Heart right ventricle (tissue), 16 donors: ENCODE measurements at regions not wholly inside any gene's neighbourhood (a gene's known extent, or its start where the extent isn't known, plus 50 kb on each side); places are given as distances from the start of the nearest gene placed in this dataset.

Source experiments
- ATAC-seq, 8 donors: fragments of 200-7000 bp; cut with Tn5 transposase; one replicate each; pipeline ENCODE4 v1.9.1; 2020; ENCODE audit warnings: mild to moderate bottlenecking in 8 of 8, moderate library complexity in 8 of 8, moderate number of reproducible peaks in 1 of 8
- DNase-seq, 2 donors: peaks; one replicate each; pipeline ENCODE4 v3.0.0-alpha.2; 2020
- H3K27ac ChIP-seq, 10 donors: fragments of 200-600 bp; sonication (generic) in 2 of 10; one replicate each; pipeline versions ENCODE4 v1.5.0 to v1.8.0; 2020 to 2022; ENCODE audit warnings: mild to moderate bottlenecking in 3 of 10
- H3K27me3 ChIP-seq, 7 donors: fragments of 200-600 bp; one replicate each; pipeline ENCODE4 v1.8.0; 2021 to 2022; ENCODE audit warnings: mild to moderate bottlenecking in 2 of 7
- H3K36me3 ChIP-seq, 9 donors: fragments of 200-600 bp; sonication (generic) in 1 of 9; one replicate each; pipeline versions ENCODE4 v1.5.0 to v1.8.0; 2020 to 2022; ENCODE audit warnings: mild to moderate bottlenecking in 2 of 9
- H3K4me1 ChIP-seq, 9 donors: fragments of 200-600 bp; sonication (generic) in 1 of 9; one replicate each; pipeline versions ENCODE4 v1.5.0 to v1.8.0; 2020 to 2022; ENCODE audit warnings: mild to moderate bottlenecking in 4 of 9
- H3K4me3 ChIP-seq, 10 donors: fragments of 200-600 bp; sonication (generic) in 2 of 10; one replicate each; pipeline versions ENCODE4 v1.5.0 to v1.8.0; 2020 to 2022; ENCODE audit warnings: mild to moderate bottlenecking in 7 of 10, moderate library complexity in 2 of 10
- H3K9me3 ChIP-seq, 11 donors: fragments of 200-600 bp in 10 of 11; sonication (generic) in 2 of 11; one replicate each; pipeline versions ENCODE4 v1.5.0 to v1.8.0; 2013 to 2022; ENCODE audit warnings: mild to moderate bottlenecking in 2 of 11, control low read depth in 1 of 11, moderate library complexity in 1 of 11
- CTCF ChIP-seq, 9 donors: fragments of 200-600 bp; sonication (generic) in 2 of 9; IDR thresholded peaks; one replicate each; pipeline versions ENCODE4 v1.5.0 to v1.8.0; 2021 to 2022; ENCODE audit warnings: antibody characterized with exemption in 9 of 9, mild to moderate bottlenecking in 5 of 9, moderate library complexity in 1 of 9
- WGBS, 2 donors: extraction: QIAGEN DNeasy Blood & Tissue Kit; methylation state at CpG; one replicate each; pipeline ENCODE4 v1.1.7; 2013; ENCODE audit warnings: inconsistent platforms in 1 of 2; 5-methylcytosine and 5-hydroxymethylcytosine counted together
- intact Hi-C, 10 donors: fragments of 100-400 bp; cut with DNase I; formaldehyde crosslinking; loops; one replicate each; pipeline versions ENCODE4 v1.11.1 to v1.14.2; 2022
- donor health status: Arrhythmogenic right ventricular cardiomyopathy.
- donor health status: ischemic (EF 13 %, LVEDD 7.1; RV severe dilation, severe dysfunction).
- donor health status: healthy with polysubstance abuse.
- donor health status: DM: no; HTN: yes; CAD: no.
- donor health status: DM: no; HTN: no; CAD: no.
- donor health status: ischemic (EF 25% LVEDD 6.9; RV normal size, moderate dysfunction).
- donor health status: ischemic (EF 25% LVEDD 5.7; RV mildly dilated, moderate dysfunction).
- donor health status: healthy.
- donor health status: DM: yes; HTN: yes; CAD: no.
- donor health status: Ischemic cardiomyopathy.
- donor health status: ischemic (EF 35%, LVEDD 5.7; RV mildly dilated, moderate dysfunction).
- donor health status: nonischemic (EF 11% LVEDD 7.7; RV severe dilation, severe dysfunction).
- donor health status: DM: yes; HTN: yes; CAD: no.
- donor health status: PGD.
- donor health status: ischemic (EF 29% LVEDD 5.4; RV normal size, mild dysfunction).
- donor health status: nonischemic (EF 23%, LVEDD 6.1; RV moderate dilation, normal function).

DNA sequence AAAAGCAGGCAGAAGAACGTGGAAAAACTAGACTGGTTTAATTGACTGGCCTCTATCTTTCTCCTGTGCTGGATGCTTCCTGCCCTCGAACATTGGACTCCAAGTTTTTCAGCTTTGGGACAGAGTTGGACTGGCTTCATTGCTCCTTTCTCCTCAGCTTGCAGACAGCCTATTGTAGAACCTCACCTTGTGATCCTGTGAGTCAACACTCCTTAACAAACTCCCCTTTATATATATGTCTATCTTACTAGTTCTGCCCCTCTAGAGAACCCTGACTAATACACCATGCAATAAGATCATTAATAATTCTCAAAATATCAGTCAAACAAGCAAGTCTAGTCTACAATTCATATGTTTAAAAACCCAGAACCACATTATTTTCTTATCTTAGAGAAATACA lies 662.4 kb downstream of the TBC1D4 start:
- peaks cover 0 to 5% (median 0%) of the 10 kb centered on the region in 11 donors for H3K9me3 ChIP-seq
- DNase-seq (no peak), ATAC-seq (no peak)
- H3K27ac ChIP-seq, result no peak overlapping the region
- H3K4me3 ChIP-seq, result no peak overlapping the region
- no peak for TF ChIP-seq CTCF (IDR thresholded peaks at IDR 0.05)
- intact Hi-C loops, result no loop called here
- no peaks in the 10 kb centered on the region for H3K27me3 ChIP-seq
- H3K36me3 ChIP-seq, result no peaks in the 10 kb centered on the region
- 83 to 87% methylated on average over 2 of the region's 2 CpGs for WGBS, 2 donors
- H3K4me1 ChIP-seq, result no peaks in the 10 kb centered on the region

DNA sequence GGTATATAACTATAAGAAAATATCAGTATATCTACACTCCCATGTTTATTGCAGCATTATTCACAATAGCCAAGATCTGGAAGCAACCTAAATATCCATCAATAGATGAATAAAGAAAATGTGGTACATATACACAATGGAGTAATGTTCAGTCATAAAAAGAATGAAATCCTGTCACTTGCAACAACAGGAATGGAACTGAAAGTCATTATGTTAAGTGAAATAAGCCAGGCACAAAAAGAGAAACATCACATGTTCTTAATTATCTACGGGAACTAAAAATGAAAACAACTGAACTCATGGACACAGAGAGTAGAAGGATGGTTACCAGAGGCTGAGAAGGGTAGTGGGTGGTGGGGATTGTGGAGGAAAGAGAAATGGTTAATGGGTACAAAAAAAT lies 665.2 kb downstream of the TBC1D4 start:
- Histone ChIP-seq H3K27me3 (no peaks in the 10 kb centered on the region), H3K36me3 (no peaks in the 10 kb centered on the region), H3K4me3 (no peak overlapping the region), H3K9me3 (peaks cover 0 to 29% (median 11%) of the 10 kb centered on the region in 11 donors), H3K4me1 (no peaks in the 10 kb centered on the region), H3K27ac (no peak overlapping the region)
- 74 to 84% methylated on average over 1 of the region's 1 CpG for whole genome bisulfite sequencing, 2 donors
- DNase-seq (no peak), ATAC-seq (no peak)
- intact Hi-C loops, result no loop called here
- TF ChIP-seq CTCF (IDR thresholded peaks at IDR 0.05), result no peak

DNA sequence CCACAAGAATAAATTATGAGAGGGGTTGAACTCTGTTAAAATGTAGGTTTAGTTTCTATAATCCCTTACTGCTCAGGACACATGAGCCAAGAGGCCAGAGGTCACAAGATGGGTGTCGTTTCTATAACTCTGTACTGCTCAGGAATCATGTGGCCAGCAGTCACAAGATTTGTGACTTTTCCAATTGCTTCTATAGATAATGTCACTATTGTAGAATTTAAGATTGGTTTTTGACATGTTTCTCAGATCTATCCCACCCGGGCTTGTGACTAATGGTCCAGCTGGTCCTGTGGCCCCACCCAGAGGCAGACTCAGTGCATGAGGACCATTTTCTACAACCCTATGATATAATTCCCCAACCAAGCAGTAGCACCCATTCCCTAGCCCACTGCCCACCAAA lies 662.0 kb upstream of the KLF12 start:
- 82 to 95% methylated on average over 2 of the region's 2 CpGs for WGBS, 2 donors
- Histone ChIP-seq H3K27me3 (no peaks in the 10 kb centered on the region), H3K36me3 (no peaks in the 10 kb centered on the region), H3K27ac (no peak overlapping the region), H3K4me1 (no peaks in the 10 kb centered on the region), H3K4me3 (no peak overlapping the region), H3K9me3 (peaks cover 0 to 22% (median 5%) of the 10 kb centered on the region in 11 donors)
- intact Hi-C loops, result no loop called here
- ATAC-seq, result no peak
- no peak for DNase-seq
- TF ChIP-seq CTCF (IDR thresholded peaks at IDR 0.05), result no peak

DNA sequence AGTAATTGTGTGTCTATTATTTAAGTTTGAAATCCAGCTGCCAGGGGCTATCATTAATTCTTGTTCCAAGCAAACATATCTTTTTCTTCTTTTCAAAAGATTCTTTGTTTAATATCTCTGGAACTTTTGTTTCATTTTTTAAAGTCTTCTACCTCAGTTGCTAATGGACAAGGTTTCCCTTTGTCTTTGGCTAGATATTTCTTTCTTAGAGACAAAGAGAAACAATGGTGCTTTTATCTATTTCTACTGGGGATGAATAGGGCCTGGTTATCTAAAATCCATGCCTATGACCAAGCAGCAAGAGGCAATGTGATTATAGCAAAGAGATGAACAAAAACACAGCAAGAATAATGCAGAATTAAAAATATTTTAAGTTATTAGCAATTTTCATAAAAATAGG lies 661.3 kb upstream of the KLF12 start:
- Histone ChIP-seq H3K4me1 (no peaks in the 10 kb centered on the region), H3K36me3 (no peaks in the 10 kb centered on the region), H3K27me3 (no peaks in the 10 kb centered on the region), H3K9me3 (peaks cover 0 to 28% (median 5%) of the 10 kb centered on the region in 11 donors), H3K27ac (no peak overlapping the region), H3K4me3 (no peak overlapping the region)
- no peak for TF ChIP-seq CTCF (IDR thresholded peaks at IDR 0.05)
- intact Hi-C loops, result no loop called here
- ATAC-seq, result no peak
- DNase-seq, result no peak

DNA sequence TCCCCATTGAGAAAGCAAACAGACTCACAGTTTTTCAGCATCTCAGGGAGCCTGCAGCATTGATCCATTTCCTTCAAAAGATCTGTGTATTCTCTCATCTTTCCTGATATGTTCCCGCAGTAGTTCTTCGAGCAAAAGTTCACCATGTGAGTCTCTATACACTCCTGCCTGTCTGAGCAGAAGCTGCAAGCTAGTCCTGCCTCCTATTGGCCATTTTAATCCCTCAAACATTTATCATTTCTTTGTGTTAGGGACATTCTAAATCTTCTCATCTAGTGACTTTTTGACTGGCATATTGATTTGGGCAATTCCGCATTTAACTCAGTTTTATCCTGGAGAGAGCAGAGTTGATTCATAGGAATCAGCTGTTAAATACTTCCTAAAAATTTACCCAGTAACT lies 660.4 kb upstream of the KLF12 start:
- H3K27me3 ChIP-seq, result no peaks in the 10 kb centered on the region
- H3K4me1 ChIP-seq, result no peaks in the 10 kb centered on the region
- H3K4me3 ChIP-seq, result no peak overlapping the region
- TF ChIP-seq CTCF (IDR thresholded peaks at IDR 0.05), result peak in 2 of 9 donors; percentile 14 to 16
- H3K9me3 ChIP-seq, result peaks cover 0 to 32% (median 5%) of the 10 kb centered on the region in 11 donors
- intact Hi-C loops, result no loop called here
- ATAC-seq, result no peak
- DNase-seq, result no peak
- WGBS, 2 donors, result 91 to 93% methylated on average over 3 of the region's 3 CpGs
- no peaks in the 10 kb centered on the region for H3K36me3 ChIP-seq
- no peak overlapping the region for H3K27ac ChIP-seq
